ENCODE measurements at regions not wholly inside any gene's neighbourhood (a gene's known extent, or its start where the extent isn't known, plus 50 kb on each side); places are given as distances from the start of the nearest gene placed in this dataset.

- TF ChIP-seq JUND (IDR thresholded peaks at IDR 0.05; ENCODE audit: low read depth) = no peak
- no peak for DNase-seq (ENCODE audit: low read depth in 1 of 2, low spot score in 1 of 2)
- in situ Hi-C loops (cut with HindIII; ENCODE audit: low pct_unique_long_range_greater_than_20kb, low sequenced_read_pairs) = no loop called here
Observed at GRCh38 chr5:101860563-101860962, 435.5 kb downstream of the SLCO4C1 start.

- no peak for DNase-seq (ENCODE audit: low read depth in 1 of 2, low spot score in 1 of 2)
- in situ Hi-C loops (cut with HindIII; ENCODE audit: low pct_unique_long_range_greater_than_20kb, low sequenced_read_pairs) = no loop called here
- no peak for TF ChIP-seq JUND (IDR thresholded peaks at IDR 0.05; ENCODE audit: low read depth)
Observed at GRCh38 chr5:101860145-101860544, 435.9 kb downstream of the SLCO4C1 start.

DNA sequence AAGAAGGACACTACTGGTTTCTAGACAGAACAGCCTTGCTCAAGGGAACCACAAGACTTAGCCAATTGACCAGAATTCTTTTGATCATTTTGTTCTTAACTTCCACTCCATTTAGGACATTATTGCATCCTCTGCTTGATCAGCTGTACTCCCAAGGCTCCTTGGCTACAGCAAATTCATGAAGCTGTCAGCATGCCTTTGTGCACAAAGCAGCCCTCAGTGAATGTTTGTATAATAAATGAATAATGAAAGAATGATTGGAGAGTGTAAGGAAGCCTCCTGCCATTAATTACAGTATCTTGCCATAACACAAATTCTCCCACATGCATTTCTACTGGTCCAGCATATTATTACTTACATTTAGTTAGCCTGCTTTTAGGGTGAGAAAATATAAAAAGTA lies 449.6 kb downstream of the SLCO4C1 start:
- in situ Hi-C loops (cut with HindIII; ENCODE audit: low pct_unique_long_range_greater_than_20kb, low sequenced_read_pairs) = no loop called here
- TF ChIP-seq JUND (IDR thresholded peaks at IDR 0.05; ENCODE audit: low read depth) = no peak
- DNase-seq (ENCODE audit: low read depth in 1 of 2, low spot score in 1 of 2) = no peak

DNA sequence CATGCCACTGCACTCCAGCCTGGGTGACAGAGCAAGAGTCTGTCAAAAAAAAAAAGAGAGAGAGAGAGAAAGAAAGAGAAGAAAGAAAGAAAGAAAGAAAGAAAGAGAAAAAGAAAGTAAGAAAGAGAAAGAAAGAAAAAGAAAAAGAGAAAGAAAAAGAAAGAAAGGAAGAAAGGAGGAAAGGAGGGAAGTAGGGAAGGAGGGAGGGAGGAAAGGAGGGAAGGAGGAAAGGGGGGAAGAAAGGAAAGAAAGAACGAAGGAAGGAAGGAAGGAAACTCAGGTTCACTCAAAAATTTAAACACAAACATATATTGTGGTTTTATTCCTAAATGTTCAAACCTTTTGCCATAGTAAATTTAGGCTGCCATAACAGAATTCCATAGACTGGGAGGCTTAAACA lies 453.0 kb downstream of the SLCO4C1 start:
- no peak for TF ChIP-seq JUND (IDR thresholded peaks at IDR 0.05; ENCODE audit: low read depth)
- no peak for DNase-seq (ENCODE audit: low read depth in 1 of 2, low spot score in 1 of 2)
- in situ Hi-C loops (cut with HindIII; ENCODE audit: low pct_unique_long_range_greater_than_20kb, low sequenced_read_pairs) = no loop called here

DNA sequence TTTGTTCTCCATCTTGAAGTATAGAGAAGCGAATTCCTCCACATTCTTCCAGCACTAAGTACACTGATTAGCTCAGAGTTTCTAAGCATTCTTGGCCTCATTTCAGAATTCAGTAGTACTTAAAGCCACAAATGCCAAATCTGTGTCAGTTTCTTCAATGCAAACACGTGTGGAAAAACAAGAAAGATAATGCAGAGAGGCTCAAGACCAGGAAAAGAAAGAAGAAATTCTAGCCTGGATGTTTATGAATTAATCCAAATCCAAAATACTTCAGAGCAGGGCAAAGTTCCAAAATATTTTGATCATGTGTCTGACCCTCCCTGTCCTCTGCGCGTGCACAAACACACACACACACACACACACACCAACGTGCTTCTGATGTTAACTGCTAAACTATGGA lies 457.6 kb downstream of the SLCO4C1 start:
- in situ Hi-C loops (cut with HindIII; ENCODE audit: low pct_unique_long_range_greater_than_20kb, low sequenced_read_pairs) = no loop called here
- TF ChIP-seq JUND (IDR thresholded peaks at IDR 0.05; ENCODE audit: low read depth) = no peak
- DNase-seq (ENCODE audit: low read depth in 1 of 2, low spot score in 1 of 2) = peak in 1 of 2 experiments; percentile 9

DNA sequence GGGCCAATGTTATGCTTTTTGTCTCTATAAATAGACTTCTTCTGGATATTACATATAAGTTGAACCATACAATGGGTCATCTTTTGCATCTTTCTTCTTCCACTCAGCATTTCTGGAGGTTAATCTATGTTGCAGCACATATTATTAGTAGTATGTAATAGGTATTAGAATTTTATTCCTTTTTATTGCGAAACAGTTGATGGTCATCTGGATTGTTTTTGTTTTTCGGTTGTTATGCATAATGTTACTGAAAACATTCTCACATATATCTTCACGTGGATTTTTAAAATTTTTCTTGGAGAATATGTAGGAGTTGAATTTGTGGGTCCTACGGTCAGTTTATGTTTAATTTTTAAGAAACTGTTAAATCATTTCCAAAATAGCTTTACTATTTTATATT lies 466.8 kb downstream of the SLCO4C1 start:
- DNase-seq (ENCODE audit: low read depth in 1 of 2, low spot score in 1 of 2) = no peak
- in situ Hi-C loops (cut with HindIII; ENCODE audit: low pct_unique_long_range_greater_than_20kb, low sequenced_read_pairs) = no loop called here
- TF ChIP-seq JUND (IDR thresholded peaks at IDR 0.05; ENCODE audit: low read depth) = no peak

- no peak for DNase-seq (ENCODE audit: low read depth in 1 of 2, low spot score in 1 of 2)
- in situ Hi-C loops (cut with HindIII; ENCODE audit: low pct_unique_long_range_greater_than_20kb, low sequenced_read_pairs) = no loop called here
- TF ChIP-seq JUND (IDR thresholded peaks at IDR 0.05; ENCODE audit: low read depth) = no peak
Observed at GRCh38 chr5:101811466-101811865, 484.6 kb downstream of the SLCO4C1 start.

GRCh38 chr5:101806410-101806809 lies 489.7 kb downstream of the SLCO4C1 start:
- in situ Hi-C loops (cut with HindIII; ENCODE audit: low pct_unique_long_range_greater_than_20kb, low sequenced_read_pairs) = no loop called here
- no peak for TF ChIP-seq JUND (IDR thresholded peaks at IDR 0.05; ENCODE audit: low read depth)
- DNase-seq (ENCODE audit: low read depth in 1 of 2, low spot score in 1 of 2) = no peak

GRCh38 chr5:101796427-101796826 lies 499.7 kb downstream of the SLCO4C1 start:
- in situ Hi-C loops (cut with HindIII; ENCODE audit: low pct_unique_long_range_greater_than_20kb, low sequenced_read_pairs) = no loop called here
- no peak for TF ChIP-seq JUND (IDR thresholded peaks at IDR 0.05; ENCODE audit: low read depth)
- DNase-seq (ENCODE audit: low read depth in 1 of 2, low spot score in 1 of 2) = no peak

DNA sequence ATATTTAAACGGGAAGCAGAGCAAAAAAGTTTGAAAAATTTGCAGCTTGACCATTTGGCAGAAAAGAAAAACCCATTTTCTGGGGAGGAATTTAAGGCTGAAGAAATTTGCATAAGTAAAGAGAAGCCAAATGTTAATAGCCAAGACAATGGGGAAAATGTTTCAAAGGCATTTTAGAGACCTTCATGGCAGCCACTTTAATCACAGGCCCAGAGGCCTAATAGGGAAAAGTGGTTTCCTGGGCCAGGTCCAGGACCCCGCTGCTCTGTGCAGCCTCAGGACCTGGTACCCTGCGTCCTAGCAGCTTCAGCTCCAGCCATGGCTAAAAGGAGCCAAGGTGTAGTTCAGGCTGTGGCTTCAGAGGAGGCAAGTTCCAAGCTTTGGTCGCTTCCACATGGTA lies 507.3 kb downstream of the SLCO4C1 start:
- no peak for TF ChIP-seq JUND (IDR thresholded peaks at IDR 0.05; ENCODE audit: low read depth)
- no peak for DNase-seq (ENCODE audit: low read depth in 1 of 2, low spot score in 1 of 2)
- in situ Hi-C loops (cut with HindIII; ENCODE audit: low pct_unique_long_range_greater_than_20kb, low sequenced_read_pairs) = no loop called here

DNA sequence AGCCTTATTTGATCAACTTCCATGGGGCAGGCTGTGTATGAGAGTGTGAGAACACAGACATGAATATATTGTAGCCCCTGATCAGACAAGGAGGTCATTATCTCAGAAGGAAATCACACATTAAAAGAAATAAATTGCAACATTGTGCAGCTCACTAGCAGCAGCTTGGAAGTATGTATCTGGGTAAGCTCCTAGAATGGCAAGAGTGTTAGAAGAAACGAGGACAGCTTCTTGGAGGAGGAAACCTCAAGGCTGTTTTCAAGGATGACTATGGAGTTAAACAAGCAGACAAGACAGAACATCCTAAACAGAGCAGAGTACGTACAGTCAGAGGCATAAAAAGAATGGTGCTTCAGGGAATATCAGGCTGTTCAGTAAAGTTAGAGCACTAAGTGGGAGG lies 511.0 kb downstream of the SLCO4C1 start:
- TF ChIP-seq JUND (IDR thresholded peaks at IDR 0.05; ENCODE audit: low read depth) = no peak
- DNase-seq (ENCODE audit: low read depth in 1 of 2, low spot score in 1 of 2) = no peak

GRCh38 chr5:101783241-101784013 lies 512.7 kb downstream of the SLCO4C1 start:
- in situ Hi-C loops (cut with HindIII; ENCODE audit: low pct_unique_long_range_greater_than_20kb, low sequenced_read_pairs) = no loop called here
- TF ChIP-seq JUND (IDR thresholded peaks at IDR 0.05; ENCODE audit: low read depth) = no peak
- DNase-seq (ENCODE audit: low read depth in 1 of 2, low spot score in 1 of 2) = peak in 1 of 2 experiments; percentile 44

More for the DNA sequence above, 511.0 kb downstream of the SLCO4C1 start:
- in situ Hi-C loops (cut with HindIII; ENCODE audit: low pct_unique_long_range_greater_than_20kb, low sequenced_read_pairs) = no loop called here

- in situ Hi-C loops (cut with HindIII; ENCODE audit: low pct_unique_long_range_greater_than_20kb, low sequenced_read_pairs) = no loop called here
- TF ChIP-seq JUND (IDR thresholded peaks at IDR 0.05; ENCODE audit: low read depth) = no peak
- peak in 1 of 2 experiments; percentile 3 for DNase-seq (ENCODE audit: low read depth in 1 of 2, low spot score in 1 of 2)
Observed at GRCh38 chr5:101782352-101783103, 513.6 kb downstream of the SLCO4C1 start.
